Kidney epithelial cell (primary cell): ENCODE measurements at regions not wholly inside any gene's neighbourhood (a gene's known extent, or its start where the extent isn't known, plus 50 kb on each side); places are given as distances from the start of the nearest gene placed in this dataset.

ENCODE experiments used
- DNase-seq: peaks from one replicate; pipeline ENCODE4 v3.0.0-alpha.2; 2010; ENCODE audit warnings: low read depth
- H3K27me3 ChIP-seq: 2 replicates; pipeline ENCODE4 v1.6.0; 2011; ENCODE audit warnings: low read length; ENCODE audit not compliant: control insufficient read depth, insufficient read depth
- H3K36me3 ChIP-seq: 2 replicates; pipeline ENCODE4 v1.5.1; 2011; ENCODE audit warnings: low read length; ENCODE audit not compliant: control insufficient read depth, insufficient read depth
- H3K4me3 ChIP-seq: 2 replicates; pipeline ENCODE4 v1.5.1; 2011; ENCODE audit warnings: low read depth, mild to moderate bottlenecking, control low read depth, low read length
- TF ChIP-seq, protein P1 (sequence below): IDR thresholded peaks from 2 replicates; pipeline ENCODE4 v1.5.1; 2011; ENCODE audit warnings: mild to moderate bottlenecking, moderate library complexity, low read length, control low read depth, inconsistent platforms; ENCODE audit not compliant: insufficient read depth, poor library complexity, severe bottlenecking

DNA sequence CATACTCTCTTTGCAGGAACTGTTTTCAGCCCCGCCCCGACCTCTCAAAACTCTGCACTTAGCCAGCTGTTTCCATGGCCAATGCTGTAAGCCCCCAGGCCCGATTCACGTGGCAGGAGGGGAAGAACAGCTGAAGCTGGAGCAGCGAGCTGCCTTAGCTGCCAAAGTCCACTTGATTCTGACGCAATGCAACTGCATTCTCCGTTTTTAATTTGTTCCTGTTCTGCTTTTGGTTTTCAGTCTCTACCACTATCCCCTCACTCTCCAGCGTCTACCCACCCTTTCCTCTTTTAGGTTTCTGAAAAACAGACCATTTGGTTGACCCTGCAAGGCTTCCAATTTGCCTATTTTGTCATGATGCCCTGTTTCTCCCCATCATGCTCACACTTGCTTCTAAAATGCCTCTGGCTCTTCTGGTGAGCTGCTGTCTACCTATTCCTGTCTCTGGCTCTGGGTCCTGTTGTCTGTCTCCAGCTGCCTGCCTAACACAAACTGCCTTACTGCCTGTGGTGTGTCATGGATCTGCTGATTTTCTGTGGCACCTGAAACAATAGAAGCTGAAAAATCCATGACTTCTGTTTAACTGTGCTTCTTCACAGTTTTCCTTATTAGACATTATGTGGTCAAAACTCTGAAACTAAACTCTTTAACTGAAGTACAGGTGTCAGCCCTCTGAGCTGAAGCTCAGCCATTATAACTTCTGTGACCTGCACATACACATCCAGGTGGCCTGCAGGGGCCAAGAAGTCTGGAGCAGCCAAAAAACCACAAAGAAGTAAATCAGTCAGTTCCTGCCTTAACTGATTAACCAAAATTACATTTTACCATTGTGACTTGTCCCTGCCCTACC is 160.5 kb upstream of the AGTR2 start:
- H3K4me3 ChIP-seq, result no peak overlapping the region
- no peaks in the 10 kb centered on the region for H3K27me3 ChIP-seq
- DNase-seq, result no peak
- TF ChIP-seq, protein P1, sequence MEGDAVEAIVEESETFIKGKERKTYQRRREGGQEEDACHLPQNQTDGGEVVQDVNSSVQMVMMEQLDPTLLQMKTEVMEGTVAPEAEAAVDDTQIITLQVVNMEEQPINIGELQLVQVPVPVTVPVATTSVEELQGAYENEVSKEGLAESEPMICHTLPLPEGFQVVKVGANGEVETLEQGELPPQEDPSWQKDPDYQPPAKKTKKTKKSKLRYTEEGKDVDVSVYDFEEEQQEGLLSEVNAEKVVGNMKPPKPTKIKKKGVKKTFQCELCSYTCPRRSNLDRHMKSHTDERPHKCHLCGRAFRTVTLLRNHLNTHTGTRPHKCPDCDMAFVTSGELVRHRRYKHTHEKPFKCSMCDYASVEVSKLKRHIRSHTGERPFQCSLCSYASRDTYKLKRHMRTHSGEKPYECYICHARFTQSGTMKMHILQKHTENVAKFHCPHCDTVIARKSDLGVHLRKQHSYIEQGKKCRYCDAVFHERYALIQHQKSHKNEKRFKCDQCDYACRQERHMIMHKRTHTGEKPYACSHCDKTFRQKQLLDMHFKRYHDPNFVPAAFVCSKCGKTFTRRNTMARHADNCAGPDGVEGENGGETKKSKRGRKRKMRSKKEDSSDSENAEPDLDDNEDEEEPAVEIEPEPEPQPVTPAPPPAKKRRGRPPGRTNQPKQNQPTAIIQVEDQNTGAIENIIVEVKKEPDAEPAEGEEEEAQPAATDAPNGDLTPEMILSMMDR, result no peak
- no peaks in the 10 kb centered on the region for H3K36me3 ChIP-seq

- TF ChIP-seq, protein P1, result no peak
- Histone ChIP-seq H3K27me3 (no peaks in the 10 kb centered on the region), H3K36me3 (no peaks in the 10 kb centered on the region), H3K4me3 (no peak overlapping the region)
- no peak for DNase-seq
These were observed 159.6 kb upstream of the AGTR2 start for GRCh38 chrX:116010939-116011338.

DNA sequence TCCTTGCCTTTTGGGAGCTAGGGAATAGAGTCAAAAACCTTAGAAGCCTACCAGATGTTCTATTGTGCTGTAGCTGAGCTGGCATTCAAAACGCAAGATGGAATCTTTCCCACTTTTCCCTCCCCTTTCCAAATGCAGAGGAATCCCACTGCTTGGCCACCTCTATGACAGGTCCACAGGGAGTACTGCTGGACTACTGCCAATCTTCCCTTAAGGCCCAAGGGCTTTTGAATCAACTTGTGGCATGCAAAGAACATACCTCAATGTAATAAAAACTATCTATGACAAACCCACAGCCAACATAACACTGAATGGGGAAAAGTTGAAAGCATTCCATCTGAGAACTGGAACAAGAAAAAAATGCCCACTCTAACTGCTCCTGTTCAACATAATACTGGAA is 139.2 kb upstream of the AGTR2 start:
- H3K36me3 ChIP-seq, result no peaks in the 10 kb centered on the region
- DNase-seq, result no peak
- TF ChIP-seq, protein P1, result no peak
- no peaks in the 10 kb centered on the region for H3K27me3 ChIP-seq
- no peak overlapping the region for H3K4me3 ChIP-seq
